Anterior cingulate cortex (tissue), 58 donors: ENCODE measurements at regions not wholly inside any gene's neighbourhood (a gene's known extent, or its start where the extent isn't known, plus 50 kb on each side); places are given as distances from the start of the nearest gene placed in this dataset.
"Not testable (repeated sequence)": the region's sequence is repeated elsewhere in the genome, so short reads cannot be mapped to it uniquely, and the experiment has no call there.

Experiments
- DNase-seq, 58 donors: peaks; one replicate each; lab custom pipeline; 2025; lab: John Stamatoyannopoulos, UW

GRCh38 chrY:7588176-7588575, 676.6 kb upstream of the AMELY start:
- not testable (repeated sequence) for DNase-seq

GRCh38 chrY:7562541-7562940, 651.0 kb upstream of the AMELY start:
- no peak for DNase-seq

GRCh38 chrY:7557675-7558074, 646.1 kb upstream of the AMELY start:
- DNase-seq = no peak

- DNase-seq = peak in 3 of 58 donors; percentile 0
Measured at GRCh38 chrY:7555006-7555405, 643.5 kb upstream of the AMELY start.

GRCh38 chrY:7545060-7545459, 633.5 kb upstream of the AMELY start:
- DNase-seq = no peak

GRCh38 chrY:7544172-7544770, 632.7 kb upstream of the AMELY start:
- no peak for DNase-seq

DNA sequence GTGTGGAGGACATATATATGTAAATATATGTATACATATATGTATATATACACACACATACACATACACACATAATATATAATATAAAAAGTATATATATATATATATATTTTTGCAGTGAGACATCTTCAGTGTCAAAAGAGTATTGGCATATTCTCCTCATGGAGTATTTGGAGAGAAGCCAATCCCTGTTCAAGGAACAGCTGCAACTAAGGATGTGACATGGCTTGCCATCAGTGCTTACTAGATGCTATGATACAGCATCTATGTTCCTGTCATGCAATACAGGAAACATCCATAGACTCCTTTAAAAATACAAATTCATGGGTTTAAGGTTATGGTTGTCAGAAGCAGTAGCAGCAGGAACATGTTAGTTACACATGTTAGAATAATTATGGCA, 632.0 kb upstream of the AMELY start:
- no peak for DNase-seq

DNA sequence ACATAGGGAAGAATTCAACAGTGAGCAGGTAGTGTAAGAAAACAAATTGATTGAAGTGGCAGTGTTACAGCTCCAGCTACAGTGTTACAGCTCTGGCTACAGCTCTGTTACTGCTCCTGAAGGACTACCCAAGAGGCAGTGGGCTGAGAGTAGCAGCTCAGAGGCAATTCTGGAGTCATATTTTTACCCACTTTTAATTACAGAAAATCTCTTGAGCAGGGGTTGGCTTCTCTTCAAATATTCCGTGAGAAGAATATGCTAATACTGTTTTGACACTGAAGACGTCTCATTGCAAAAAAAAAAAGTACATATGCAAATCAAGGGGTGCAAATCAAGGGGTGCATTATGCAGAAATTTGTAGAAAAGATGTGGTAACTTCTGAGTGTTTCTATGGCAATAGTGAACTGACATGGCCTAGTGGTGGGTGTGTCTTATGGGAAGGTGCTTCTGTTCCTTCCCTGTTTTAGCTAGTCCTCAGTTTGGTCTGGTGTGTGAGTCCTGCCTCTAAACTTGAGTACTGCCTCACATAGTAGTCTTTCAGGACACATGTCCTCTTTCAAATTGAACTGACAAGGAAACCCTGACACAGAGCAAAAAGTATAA, 630.8 kb upstream of the AMELY start:
- no peak for DNase-seq

- no peak for DNase-seq
Measured at GRCh38 chrY:7529396-7529795, 617.8 kb upstream of the AMELY start.

GRCh38 chrY:7527568-7527967, 616.0 kb upstream of the AMELY start:
- not testable (repeated sequence) for DNase-seq

DNA sequence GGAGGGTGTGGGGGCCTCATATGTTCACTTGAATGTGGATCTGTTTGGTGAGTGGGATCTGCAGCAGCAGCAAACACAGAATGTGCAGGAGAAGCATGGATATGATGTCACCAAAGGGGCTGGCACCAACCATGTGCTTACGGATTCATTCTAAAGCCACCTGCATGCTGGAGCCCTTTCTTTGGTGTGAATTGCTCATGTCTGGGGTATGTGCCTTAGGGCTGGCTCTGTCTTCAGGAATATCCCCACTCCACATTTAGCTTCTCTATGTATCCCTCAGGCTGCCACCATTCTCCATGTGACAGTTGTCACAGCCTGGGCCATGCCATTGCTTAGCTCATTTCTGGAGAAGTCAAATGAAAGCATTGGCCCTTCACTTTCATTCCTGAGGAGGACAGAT, 606.8 kb upstream of the AMELY start:
- no peak for DNase-seq

DNA sequence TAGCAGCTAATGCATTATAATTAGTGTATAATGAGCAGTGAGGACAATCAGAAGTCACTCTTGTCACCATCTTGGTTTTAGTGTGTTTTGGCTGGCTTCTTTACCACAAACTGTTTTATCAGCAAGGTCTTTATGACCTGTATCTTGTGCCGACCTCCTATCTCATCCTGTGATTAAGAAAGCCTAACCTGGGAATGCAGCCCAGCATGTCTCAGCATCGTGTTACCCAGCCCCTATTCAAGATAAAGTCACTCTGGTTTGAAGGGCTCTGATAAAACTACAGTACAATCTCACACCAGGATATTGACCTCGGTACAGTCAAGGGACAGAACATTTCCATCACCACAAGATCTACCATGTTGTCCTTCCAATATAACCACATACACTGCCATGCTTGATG, 604.7 kb upstream of the AMELY start:
- no peak for DNase-seq

- DNase-seq = no peak
Measured at GRCh38 chrY:7515812-7516211, 604.3 kb upstream of the AMELY start.

GRCh38 chrY:7502896-7503295, 591.3 kb upstream of the AMELY start:
- no peak for DNase-seq

DNA sequence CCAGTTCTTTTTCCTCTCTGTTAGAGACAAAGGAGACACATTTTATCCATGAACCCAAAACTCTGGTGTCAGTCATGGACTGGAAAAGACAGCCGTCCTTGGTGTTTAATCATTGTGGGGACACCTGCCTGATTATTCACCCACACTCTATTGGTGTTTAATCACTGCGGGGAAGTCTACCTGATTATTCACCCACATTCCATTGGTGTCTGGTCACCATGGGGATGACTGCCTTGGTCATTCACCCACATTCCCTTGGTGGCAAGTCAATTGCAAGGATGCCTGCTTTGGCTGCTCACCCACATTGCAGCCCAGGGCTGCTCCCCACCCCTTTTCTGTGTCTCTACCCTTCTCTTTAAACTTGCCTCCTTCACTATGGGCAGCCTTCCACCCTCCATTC, 589.7 kb upstream of the AMELY start:
- no peak for DNase-seq

- DNase-seq = no peak
Measured at GRCh38 chrY:7496001-7496400, 584.4 kb upstream of the AMELY start.

DNA sequence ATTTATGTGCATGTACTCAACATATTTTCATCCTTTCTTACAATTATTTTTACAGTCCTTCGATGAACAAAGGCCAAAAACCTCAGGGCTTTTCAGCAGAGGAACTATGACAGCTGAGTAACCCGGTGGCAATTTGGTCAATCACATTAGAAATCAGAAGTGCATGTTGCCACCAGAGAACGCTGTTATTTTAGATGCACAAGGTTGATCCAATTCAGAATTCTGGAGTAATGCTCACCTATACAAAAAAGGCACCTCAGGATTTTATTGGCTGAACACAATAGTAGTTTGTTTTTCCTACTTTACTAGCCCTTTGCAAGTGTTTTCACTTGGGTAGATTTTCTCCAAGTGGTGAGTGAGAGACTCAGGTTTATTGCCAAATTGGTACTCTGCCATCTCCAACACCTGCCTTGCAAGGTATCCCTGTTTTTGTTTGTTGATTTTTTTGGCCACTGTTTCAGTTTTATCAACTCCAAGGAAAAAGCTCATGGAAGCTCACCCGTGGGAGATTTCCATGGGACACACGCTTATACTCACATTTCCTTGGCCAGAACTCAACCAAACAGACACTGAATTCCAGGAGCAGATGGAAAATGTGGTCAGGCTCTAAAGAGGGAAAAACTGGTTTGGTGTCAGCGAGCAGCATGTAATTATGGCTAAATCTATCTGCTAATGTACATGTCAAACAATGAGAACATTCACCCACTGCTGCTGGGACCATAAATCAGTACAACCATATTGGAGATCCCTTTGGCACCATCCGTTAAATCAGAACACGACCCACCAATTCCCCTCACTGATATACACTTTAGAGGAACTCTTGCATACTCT, 573.1 kb upstream of the AMELY start:
- DNase-seq = not testable (repeated sequence)

GRCh38 chrY:7471976-7472375, 560.4 kb upstream of the AMELY start:
- DNase-seq = no peak

DNA sequence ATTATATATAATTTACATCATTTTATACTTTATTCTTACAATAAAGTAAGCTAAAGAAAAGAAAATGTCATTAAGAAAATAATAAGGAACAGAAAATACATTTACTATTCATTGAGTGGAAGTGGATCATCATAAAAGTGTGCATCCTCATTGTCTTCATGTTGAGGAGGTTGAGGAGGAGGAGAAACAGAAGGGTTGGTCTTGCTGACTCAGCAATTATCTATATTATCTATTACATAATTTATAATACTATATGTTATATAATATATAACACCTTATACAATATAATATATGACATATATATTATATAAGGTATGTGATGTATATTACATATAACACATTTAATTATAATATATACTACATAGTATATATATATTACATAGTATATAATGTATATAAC, 558.5 kb upstream of the AMELY start:
- no peak for DNase-seq

GRCh38 chrY:7468951-7469745, 557.6 kb upstream of the AMELY start:
- DNase-seq = peak in 1 of 58 donors; percentile 1
